ENCODE measurements at regions not wholly inside any gene's neighbourhood (a gene's known extent, or its start where the extent isn't known, plus 50 kb on each side); places are given as distances from the start of the nearest gene placed in this dataset.

- DNase-seq, result no peak
- H3K4me3 ChIP-seq (ENCODE audit: low read length), result no peak overlapping the region
- H3K27ac ChIP-seq (ENCODE audit: low read depth, low read length), result no peak overlapping the region
- no peaks in the 10 kb centered on the region for H3K9me3 Mint-ChIP-seq
- peaks cover 6% of the 10 kb centered on the region for H3K9me3 ChIP-seq (ENCODE audit: control insufficient read depth, low read length)
- H3K27me3 Mint-ChIP-seq (ENCODE audit: insufficient read depth), result peaks cover 4% of the 10 kb centered on the region
- H3K36me3 ChIP-seq (ENCODE audit: control insufficient read depth, insufficient read depth, low read length), result no peaks in the 10 kb centered on the region
- no peak overlapping the region for H3K27ac Mint-ChIP-seq
- no peaks in the 10 kb centered on the region for H3K36me3 Mint-ChIP-seq (ENCODE audit: low read depth)
- H3K9ac ChIP-seq (ENCODE audit: extremely low read depth, low read length, poor library complexity, severe bottlenecking), result no peak overlapping the region
- H3K4me1 ChIP-seq (ENCODE audit: control insufficient read depth, insufficient read depth, low read length), result no peaks in the 10 kb centered on the region
- peaks cover 18% of the 10 kb centered on the region for H3K4me1 Mint-ChIP-seq
- no peaks in the 10 kb centered on the region for H3K27me3 ChIP-seq (ENCODE audit: control insufficient read depth, insufficient read depth, low read length, poor library complexity, severe bottlenecking)
- no peak overlapping the region for H3K4me3 Mint-ChIP-seq
- TF ChIP-seq, protein P1, sequence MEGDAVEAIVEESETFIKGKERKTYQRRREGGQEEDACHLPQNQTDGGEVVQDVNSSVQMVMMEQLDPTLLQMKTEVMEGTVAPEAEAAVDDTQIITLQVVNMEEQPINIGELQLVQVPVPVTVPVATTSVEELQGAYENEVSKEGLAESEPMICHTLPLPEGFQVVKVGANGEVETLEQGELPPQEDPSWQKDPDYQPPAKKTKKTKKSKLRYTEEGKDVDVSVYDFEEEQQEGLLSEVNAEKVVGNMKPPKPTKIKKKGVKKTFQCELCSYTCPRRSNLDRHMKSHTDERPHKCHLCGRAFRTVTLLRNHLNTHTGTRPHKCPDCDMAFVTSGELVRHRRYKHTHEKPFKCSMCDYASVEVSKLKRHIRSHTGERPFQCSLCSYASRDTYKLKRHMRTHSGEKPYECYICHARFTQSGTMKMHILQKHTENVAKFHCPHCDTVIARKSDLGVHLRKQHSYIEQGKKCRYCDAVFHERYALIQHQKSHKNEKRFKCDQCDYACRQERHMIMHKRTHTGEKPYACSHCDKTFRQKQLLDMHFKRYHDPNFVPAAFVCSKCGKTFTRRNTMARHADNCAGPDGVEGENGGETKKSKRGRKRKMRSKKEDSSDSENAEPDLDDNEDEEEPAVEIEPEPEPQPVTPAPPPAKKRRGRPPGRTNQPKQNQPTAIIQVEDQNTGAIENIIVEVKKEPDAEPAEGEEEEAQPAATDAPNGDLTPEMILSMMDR (conservative IDR thresholded peaks at IDR 0.05), result no peak
- 88 to 91% methylated on average over 2 to 6 of the region's 6 CpGs for WGBS, 2 experiments (ENCODE audit: insufficient coverage in 1 of 2, insufficient read length in 1 of 2)
Observed at GRCh38 chr1:204752688-204753040, 67.1 kb upstream of the LRRN2 start.

DNA sequence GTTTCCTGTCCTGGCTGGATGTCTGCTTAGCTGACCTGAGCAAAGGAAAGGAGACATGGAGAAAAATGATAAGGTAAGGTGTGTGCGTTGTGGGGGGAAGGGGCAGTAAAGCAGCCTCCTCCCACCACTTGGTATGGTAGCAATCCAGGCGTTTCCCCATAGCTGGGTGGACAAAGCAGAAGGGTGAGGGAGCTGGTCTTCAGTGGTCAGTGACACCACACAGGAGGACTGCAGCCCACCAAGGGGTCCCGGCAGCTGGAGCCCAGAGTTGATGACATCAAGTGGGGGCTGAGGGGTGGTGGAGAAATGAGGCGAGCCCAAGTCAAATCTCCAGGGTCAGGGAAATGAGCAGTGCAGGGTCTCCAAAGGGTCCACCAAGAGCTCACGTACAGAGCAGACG, 69.3 kb upstream of the LRRN2 start:
- Histone ChIP-seq H3K4me1 (ENCODE audit: control insufficient read depth, insufficient read depth, low read length) (no peaks in the 10 kb centered on the region), H3K27ac (ENCODE audit: low read depth, low read length) (no peak overlapping the region), H3K36me3 (ENCODE audit: control insufficient read depth, insufficient read depth, low read length) (no peaks in the 10 kb centered on the region), H3K4me3 (ENCODE audit: low read length) (no peak overlapping the region), H3K9ac (ENCODE audit: extremely low read depth, low read length, poor library complexity, severe bottlenecking) (no peak overlapping the region), H3K9me3 (ENCODE audit: control insufficient read depth, low read length) (peaks cover 6% of the 10 kb centered on the region), H3K27me3 (ENCODE audit: control insufficient read depth, insufficient read depth, low read length, poor library complexity, severe bottlenecking) (no peaks in the 10 kb centered on the region)
- Mint-ChIP-seq H3K27me3 (ENCODE audit: insufficient read depth) (peaks cover 4% of the 10 kb centered on the region), H3K4me3 (no peak overlapping the region), H3K9me3 (no peaks in the 10 kb centered on the region), H3K4me1 (peaks cover 15% of the 10 kb centered on the region), H3K27ac (no peak overlapping the region), H3K36me3 (ENCODE audit: low read depth) (no peaks in the 10 kb centered on the region)
- no peak for DNase-seq
- 93 to 98% methylated on average over 5 to 6 of the region's 6 CpGs for WGBS, 2 experiments (ENCODE audit: insufficient coverage in 1 of 2, insufficient read length in 1 of 2)
- TF ChIP-seq, protein P1 (conservative IDR thresholded peaks at IDR 0.05), result no peak

DNA sequence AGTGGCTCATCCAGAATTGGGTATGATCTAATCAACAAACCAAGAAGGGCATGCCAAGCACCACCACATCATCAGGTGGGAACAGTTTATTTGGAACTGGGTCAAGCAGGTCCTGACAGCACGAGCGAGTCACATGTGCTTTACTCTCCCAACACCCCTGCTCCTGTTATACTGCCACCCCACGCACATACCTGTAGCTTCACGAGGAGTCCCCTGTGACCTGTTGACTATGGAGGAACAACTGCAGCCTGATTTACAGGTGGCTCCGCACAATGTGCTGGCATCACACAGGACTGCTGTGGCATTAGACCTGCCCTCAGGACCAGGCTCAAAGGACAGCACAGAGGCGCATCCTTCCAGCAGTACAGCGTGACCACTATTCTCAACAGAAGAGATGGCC, 70.8 kb upstream of the LRRN2 start:
- H3K4me3 Mint-ChIP-seq, result no peak overlapping the region
- Histone ChIP-seq H3K4me1 (ENCODE audit: control insufficient read depth, insufficient read depth, low read length) (no peaks in the 10 kb centered on the region), H3K9me3 (ENCODE audit: control insufficient read depth, low read length) (peaks cover 6% of the 10 kb centered on the region), H3K27me3 (ENCODE audit: control insufficient read depth, insufficient read depth, low read length, poor library complexity, severe bottlenecking) (no peaks in the 10 kb centered on the region), H3K27ac (ENCODE audit: low read depth, low read length) (no peak overlapping the region), H3K36me3 (ENCODE audit: control insufficient read depth, insufficient read depth, low read length) (no peaks in the 10 kb centered on the region), H3K4me3 (ENCODE audit: low read length) (no peak overlapping the region), H3K9ac (ENCODE audit: extremely low read depth, low read length, poor library complexity, severe bottlenecking) (no peak overlapping the region)
- DNase-seq, result no peak
- peaks cover 6% of the 10 kb centered on the region for H3K27me3 Mint-ChIP-seq (ENCODE audit: insufficient read depth)
- peaks cover 3% of the 10 kb centered on the region for H3K4me1 Mint-ChIP-seq
- no peaks in the 10 kb centered on the region for H3K36me3 Mint-ChIP-seq (ENCODE audit: low read depth)
- H3K27ac Mint-ChIP-seq, result no peak overlapping the region
- 95 to 100% methylated on average over 7 of the region's 7 CpGs for WGBS, 2 experiments (ENCODE audit: insufficient coverage in 1 of 2, insufficient read length in 1 of 2)
- TF ChIP-seq, protein P1 (conservative IDR thresholded peaks at IDR 0.05), result no peak
- H3K9me3 Mint-ChIP-seq, result no peaks in the 10 kb centered on the region
